CD14-positive monocyte (primary cell): ENCODE measurements at regions not wholly inside any gene's neighbourhood (a gene's known extent, or its start where the extent isn't known, plus 50 kb on each side); places are given as distances from the start of the nearest gene placed in this dataset.

ENCODE experiments used
- DNase-seq, 3 donors: peaks; one replicate each; pipeline ENCODE4 v3.0.0-alpha.2; 2011 to 2022
- H2AFZ ChIP-seq: 2 replicates; pipeline ENCODE4 v1.6.0; 2012; ENCODE audit warnings: mild to moderate bottlenecking, low read depth, low read length, inconsistent platforms; ENCODE audit not compliant: insufficient read depth, poor library complexity, severe bottlenecking
- H3K27ac ChIP-seq, 2 donors: 1 replicate in 1 of 2; 2 replicates in 1 of 2; pipeline ENCODE4 v1.5.1; 2012 to 2013; ENCODE audit warnings: low read length in 2 of 2, control low read depth in 1 of 2, inconsistent platforms in 1 of 2, low read depth in 1 of 2, mild to moderate bottlenecking in 1 of 2
- H3K27me3 ChIP-seq, 2 donors: one replicate each; pipeline versions ENCODE4 v1.6.0 to v1.6.1; 2011 to 2013; ENCODE audit warnings: low read length in 2 of 2; ENCODE audit not compliant: control insufficient read depth in 2 of 2, insufficient read depth in 2 of 2
- H3K36me3 ChIP-seq, 2 donors: replicated peaks in 1 of 2; 1 replicate in 1 of 2; 2 replicates in 1 of 2; pipeline versions ENCODE4 v1.5.1 to v1.6.1; 2012 to 2013; ENCODE audit warnings: low read length in 2 of 2, control low read depth in 1 of 2, inconsistent platforms in 1 of 2, mild to moderate bottlenecking in 1 of 2; ENCODE audit not compliant: insufficient read depth in 2 of 2, control insufficient read depth in 1 of 2
- H3K4me1 ChIP-seq, 2 donors: 1 replicate in 1 of 2; 2 replicates in 1 of 2; pipeline versions ENCODE4 v1.5.1 to v1.6.1; 2012 to 2013; ENCODE audit warnings: low read length in 2 of 2, control low read depth in 1 of 2, inconsistent platforms in 1 of 2, mild to moderate bottlenecking in 1 of 2, moderate library complexity in 1 of 2; ENCODE audit not compliant: insufficient read depth in 2 of 2, control insufficient read depth in 1 of 2
- H3K4me2 ChIP-seq: replicated peaks from 2 replicates; pipeline ENCODE3; 2012; ENCODE audit warnings: low read length, moderate library complexity, mild to moderate bottlenecking; ENCODE audit not compliant: poor library complexity, severe bottlenecking; ENCODE audit errors: extremely low read depth
- H3K4me3 ChIP-seq, 3 experiments: fragments of 200-600 bp in 1 of 3; sonication (generic) in 1 of 3; replicated peaks in 1 of 3; 1 replicate in 2 of 3; 2 replicates in 1 of 3; pipeline ENCODE4 v1.5.1; 2011 to 2013; ENCODE audit warnings: low read length in 3 of 3, mild to moderate bottlenecking in 3 of 3, control low read depth in 2 of 3, low read depth in 2 of 3, inconsistent platforms in 1 of 3, moderate library complexity in 1 of 3
- H3K79me2 ChIP-seq: 2 replicates; pipeline ENCODE4 v1.6.0; 2012; ENCODE audit warnings: mild to moderate bottlenecking, control low read depth, inconsistent platforms, low read length, moderate library complexity; ENCODE audit not compliant: insufficient read depth
- H3K9ac ChIP-seq: 2 replicates; pipeline ENCODE4 v1.6.0; 2017; ENCODE audit warnings: low read length, mild to moderate bottlenecking; ENCODE audit not compliant: insufficient read depth, poor library complexity, severe bottlenecking
- H3K9me3 ChIP-seq, 2 donors: replicated peaks in 1 of 2; 1 replicate in 1 of 2; 2 replicates in 1 of 2; pipeline versions ENCODE4 v1.5.1 to v1.6.1; 2012 to 2013; ENCODE audit warnings: low read length in 2 of 2, control low read depth in 1 of 2; ENCODE audit not compliant: control insufficient read depth in 1 of 2, insufficient read depth in 1 of 2
- H4K20me1 ChIP-seq: 2 replicates; pipeline ENCODE4 v1.6.0; 2012; ENCODE audit warnings: mild to moderate bottlenecking, low read length, control low read depth, moderate library complexity; ENCODE audit not compliant: insufficient read depth
- H3K27ac Mint-ChIP-seq, 7 donors: one replicate each; pipeline ENCODE4 v1.8.0; 2020; ENCODE audit warnings: mild to moderate bottlenecking in 7 of 7, mixed read lengths in 7 of 7, moderate library complexity in 6 of 7, inconsistent platforms in 2 of 7
- H3K27me3 Mint-ChIP-seq, 3 donors: one replicate each; pipeline ENCODE4 v1.8.0; 2021 to 2022; ENCODE audit warnings: low read depth in 3 of 3, mild to moderate bottlenecking in 3 of 3, mixed read lengths in 3 of 3, moderate library complexity in 3 of 3, inconsistent platforms in 1 of 3
- H3K36me3 Mint-ChIP-seq, 2 donors: one replicate each; pipeline ENCODE4 v1.8.0; 2020; ENCODE audit warnings: mixed read lengths in 2 of 2, inconsistent platforms in 1 of 2, mild to moderate bottlenecking in 1 of 2
- H3K4me1 Mint-ChIP-seq: one replicate; pipeline ENCODE4 v1.8.0; 2020; ENCODE audit warnings: mild to moderate bottlenecking, mixed read lengths
- H3K4me3 Mint-ChIP-seq, 2 donors: one replicate each; pipeline ENCODE4 v1.8.0; 2020; ENCODE audit warnings: mild to moderate bottlenecking in 2 of 2, mixed read lengths in 2 of 2, moderate library complexity in 1 of 2
- H3K9me3 Mint-ChIP-seq, 7 donors: one replicate each; pipeline ENCODE4 v1.8.0; 2020 to 2022; ENCODE audit warnings: mixed read lengths in 7 of 7, mild to moderate bottlenecking in 6 of 7, moderate library complexity in 6 of 7, inconsistent platforms in 2 of 7
- WGBS: methylation state at CpG from one replicate; pipeline ENCODE4 v1.1.5; 2013; ENCODE audit warnings: missing lambda C conversion rate; ENCODE audit not compliant: insufficient coverage; 5-methylcytosine and 5-hydroxymethylcytosine counted together
- intact Hi-C, 2 donors: fragments of 100-400 bp; cut with micrococcal nuclease; formaldehyde crosslinking; loops; one replicate each; pipeline versions ENCODE4 v1.15.0 to v1.15.1; 2023
- TF ChIP-seq, protein P1 (sequence below): fragments of 200-600 bp; IDR thresholded peaks from one replicate; pipeline ENCODE4 v1.8.0; 2022; ENCODE audit warnings: antibody characterized with exemption, mild to moderate bottlenecking

DNA sequence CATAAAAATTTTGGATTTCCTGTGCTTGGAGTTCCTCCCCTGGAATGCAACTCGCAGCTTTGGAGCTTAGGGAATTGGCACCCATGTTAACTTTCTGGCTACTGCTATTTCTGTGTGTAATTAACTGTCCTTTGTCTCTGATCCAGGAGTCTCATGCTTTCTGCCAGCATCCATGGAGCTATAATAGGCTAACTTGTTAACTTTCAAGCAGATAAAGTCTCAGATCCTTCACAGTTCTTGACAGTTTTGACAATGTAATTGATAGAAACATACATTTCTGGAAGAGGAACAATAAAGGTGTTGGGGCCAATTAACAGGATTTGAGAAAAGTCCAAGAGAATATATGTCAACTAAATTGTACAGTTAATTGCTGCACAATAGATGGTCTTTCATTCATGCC lies 290.2 kb upstream of the PRDM9 start:
- no peak overlapping the region for H3K4me3 Mint-ChIP-seq
- no peaks in the 10 kb centered on the region for H3K4me1 Mint-ChIP-seq
- 63% methylated on average over 1 of the region's 1 CpG for WGBS

DNA sequence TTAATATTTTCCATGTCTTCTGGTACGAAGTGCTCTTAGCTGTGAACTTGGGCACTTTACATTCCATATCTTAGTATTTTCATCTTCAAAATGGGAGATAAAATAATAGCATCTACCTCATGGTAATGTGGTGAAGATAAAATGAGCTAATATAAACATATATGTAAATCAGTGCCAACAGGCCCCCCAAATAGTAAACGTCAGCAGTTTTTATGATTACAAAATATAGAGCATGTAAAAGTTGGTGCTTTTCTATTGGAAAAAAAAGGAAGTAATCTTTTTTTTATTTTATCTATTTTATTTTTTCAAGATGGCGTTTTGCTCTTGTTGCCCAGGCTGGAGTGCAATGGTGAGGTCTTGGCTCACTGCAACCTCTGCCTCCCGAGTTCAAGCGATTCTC lies 291.1 kb upstream of the PRDM9 start:
- H3K4me3 Mint-ChIP-seq: no peak overlapping the region
- no peaks in the 10 kb centered on the region for H3K27me3 Mint-ChIP-seq
- Histone ChIP-seq H3K36me3 (no peaks in the 10 kb centered on the region), H4K20me1 (no peaks in the 10 kb centered on the region), H3K9ac (no peak overlapping the region), H3K4me2 (no peak overlapping the region), H2AFZ (no peak overlapping the region), H3K4me1 (no peaks in the 10 kb centered on the region), H3K27ac (no peak overlapping the region), H3K27me3 (no peaks in the 10 kb centered on the region), H3K4me3 (no peak overlapping the region), H3K79me2 (no peaks in the 10 kb centered on the region), H3K9me3 (no peaks in the 10 kb centered on the region)
- H3K36me3 Mint-ChIP-seq: no peaks in the 10 kb centered on the region
- H3K4me1 Mint-ChIP-seq: no peaks in the 10 kb centered on the region
- WGBS: 79% methylated on average over 2 of the region's 5 CpGs
- DNase-seq: no peak
- H3K27ac Mint-ChIP-seq: no peak overlapping the region
- TF ChIP-seq, protein P1, sequence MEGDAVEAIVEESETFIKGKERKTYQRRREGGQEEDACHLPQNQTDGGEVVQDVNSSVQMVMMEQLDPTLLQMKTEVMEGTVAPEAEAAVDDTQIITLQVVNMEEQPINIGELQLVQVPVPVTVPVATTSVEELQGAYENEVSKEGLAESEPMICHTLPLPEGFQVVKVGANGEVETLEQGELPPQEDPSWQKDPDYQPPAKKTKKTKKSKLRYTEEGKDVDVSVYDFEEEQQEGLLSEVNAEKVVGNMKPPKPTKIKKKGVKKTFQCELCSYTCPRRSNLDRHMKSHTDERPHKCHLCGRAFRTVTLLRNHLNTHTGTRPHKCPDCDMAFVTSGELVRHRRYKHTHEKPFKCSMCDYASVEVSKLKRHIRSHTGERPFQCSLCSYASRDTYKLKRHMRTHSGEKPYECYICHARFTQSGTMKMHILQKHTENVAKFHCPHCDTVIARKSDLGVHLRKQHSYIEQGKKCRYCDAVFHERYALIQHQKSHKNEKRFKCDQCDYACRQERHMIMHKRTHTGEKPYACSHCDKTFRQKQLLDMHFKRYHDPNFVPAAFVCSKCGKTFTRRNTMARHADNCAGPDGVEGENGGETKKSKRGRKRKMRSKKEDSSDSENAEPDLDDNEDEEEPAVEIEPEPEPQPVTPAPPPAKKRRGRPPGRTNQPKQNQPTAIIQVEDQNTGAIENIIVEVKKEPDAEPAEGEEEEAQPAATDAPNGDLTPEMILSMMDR: no peak
- H3K9me3 Mint-ChIP-seq: peaks cover 0 to 2% (median 0%) of the 10 kb centered on the region in 7 donors
- intact Hi-C loops: no loop called here

More for the DNA sequence above, 290.2 kb upstream of the PRDM9 start:
- no peaks in the 10 kb centered on the region for H3K36me3 ChIP-seq
- no peaks in the 10 kb centered on the region for H3K79me2 ChIP-seq
- H3K4me3 ChIP-seq: no peak overlapping the region
- no peaks in the 10 kb centered on the region for H4K20me1 ChIP-seq
- peaks cover 0 to 1% (median 0%) of the 10 kb centered on the region in 3 donors for H3K27me3 Mint-ChIP-seq
- no peaks in the 10 kb centered on the region for H3K36me3 Mint-ChIP-seq
- TF ChIP-seq, protein P1: no peak
- H3K9me3 Mint-ChIP-seq: peaks cover 0 to 2% (median 0%) of the 10 kb centered on the region in 7 donors
- no peaks in the 10 kb centered on the region for H3K27me3 ChIP-seq
- H3K9ac ChIP-seq: no peak overlapping the region
- no peaks in the 10 kb centered on the region for H3K4me1 ChIP-seq
- DNase-seq: no peak
- intact Hi-C loops: no loop called here
- H3K27ac ChIP-seq: no peak overlapping the region
- no peaks in the 10 kb centered on the region for H3K9me3 ChIP-seq
- no peak overlapping the region for H3K27ac Mint-ChIP-seq
- H2AFZ ChIP-seq: no peak overlapping the region
- no peak overlapping the region for H3K4me2 ChIP-seq
